Common myeloid progenitor, CD34-positive (primary cell): ENCODE measurements at regions not wholly inside any gene's neighbourhood (a gene's known extent, or its start where the extent isn't known, plus 50 kb on each side); places are given as distances from the start of the nearest gene placed in this dataset.

ENCODE experiments used
- CTCF ChIA-PET: fragments of 350-600 bp; sonication (Branson Sonifier 250); formaldehyde crosslinking; loops from one replicate; lab custom pipeline; 2021; ENCODE audit warnings: antibody characterized with exemption; lab: Charles Lee
- POLR2A ChIA-PET: fragments of 350-600 bp; sonication (Branson Sonifier 250); formaldehyde crosslinking; loops from one replicate; lab custom pipeline; 2021; ENCODE audit warnings: antibody characterized with exemption; lab: Charles Lee
- DNase-seq, 3 donors: peaks; one replicate each; pipeline versions ENCODE4 v3.0.0 to v3.0.0-alpha.2; 2013
- H3K27ac ChIP-seq, 2 experiments: 1 replicate in 1 of 2; 2 replicates in 1 of 2; pipeline ENCODE4 v1.7.0; 2013; ENCODE audit warnings: inconsistent platforms in 2 of 2, low read length in 2 of 2, mild to moderate bottlenecking in 2 of 2, low read depth in 1 of 2, moderate library complexity in 1 of 2; ENCODE audit not compliant: severe bottlenecking in 2 of 2, insufficient read depth in 1 of 2, poor library complexity in 1 of 2
- H3K27me3 ChIP-seq, 5 experiments: replicated peaks in 2 of 5; 1 replicate in 3 of 5; 2 replicates in 2 of 5; pipeline versions ENCODE4 v1.6.1 to v1.7.0; 2013; ENCODE audit warnings: low read length in 4 of 5, mild to moderate bottlenecking in 2 of 5, moderate library complexity in 2 of 5, inconsistent platforms in 1 of 5; ENCODE audit not compliant: insufficient read depth in 5 of 5, control insufficient read depth in 4 of 5
- H3K36me3 ChIP-seq, 4 experiments: 1 replicate in 2 of 4; 2 replicates in 2 of 4; pipeline versions ENCODE4 v1.6.1 to v1.7.0; 2013; ENCODE audit warnings: low read length in 3 of 4, control low read depth in 1 of 4, mild to moderate bottlenecking in 1 of 4; ENCODE audit not compliant: control insufficient read depth in 4 of 4, insufficient read depth in 4 of 4
- H3K4me1 ChIP-seq, 4 experiments: 1 replicate in 3 of 4; 2 replicates in 1 of 4; pipeline versions ENCODE4 v1.6.1 to v1.7.1; 2013; ENCODE audit warnings: low read length in 3 of 4, mild to moderate bottlenecking in 3 of 4, control low read depth in 1 of 4, inconsistent platforms in 1 of 4, moderate library complexity in 1 of 4; ENCODE audit not compliant: control insufficient read depth in 4 of 4, insufficient read depth in 4 of 4; ENCODE audit errors: control extremely low read depth in 1 of 4
- H3K4me3 ChIP-seq, 7 experiments: 1 replicate in 4 of 7; 2 replicates in 3 of 7; pipeline versions ENCODE4 v1.5.1 to v1.7.0; 2013; ENCODE audit warnings: mild to moderate bottlenecking in 7 of 7, low read length in 6 of 7, moderate library complexity in 6 of 7, inconsistent platforms in 2 of 7, low read depth in 2 of 7, control low read depth in 1 of 7; ENCODE audit not compliant: insufficient read depth in 4 of 7, control insufficient read depth in 1 of 7; ENCODE audit errors: extremely low read depth in 1 of 7
- H3K9me3 ChIP-seq, 5 experiments: 1 replicate in 4 of 5; 2 replicates in 1 of 5; pipeline versions ENCODE4 v1.6.1 to v1.7.1; 2013; ENCODE audit warnings: low read length in 4 of 5, mild to moderate bottlenecking in 2 of 5, inconsistent platforms in 1 of 5, low read depth in 1 of 5, moderate library complexity in 1 of 5; ENCODE audit not compliant: control insufficient read depth in 4 of 5, insufficient read depth in 2 of 5; ENCODE audit errors: control extremely low read depth in 1 of 5
- WGBS: methylation state at CpG from one replicate; pipeline ENCODE4 v1.1.5; 2013; ENCODE audit not compliant: insufficient coverage; 5-methylcytosine and 5-hydroxymethylcytosine counted together

DNA sequence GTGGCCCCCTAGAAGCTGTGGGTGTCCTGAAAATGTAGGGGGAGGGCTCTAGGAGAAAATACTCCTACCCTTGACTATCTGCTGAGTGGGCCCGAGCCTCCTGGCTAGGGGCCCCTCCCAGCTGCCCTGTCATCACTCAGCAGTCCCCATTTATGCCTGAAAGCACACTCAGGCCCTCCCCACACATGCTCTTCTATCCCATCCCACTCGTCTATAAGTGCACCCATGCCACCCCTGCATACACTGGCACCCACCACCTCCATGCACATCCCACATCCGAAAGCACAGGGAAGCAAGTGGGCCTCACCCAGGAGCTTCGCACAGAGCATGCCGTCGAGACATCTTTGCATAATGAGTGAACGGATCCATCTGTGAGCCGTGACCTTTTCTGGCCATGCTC lies 80.4 kb upstream of the POU3F1 start:
- H3K4me3 ChIP-seq: no peak overlapping the region
- no peaks in the 10 kb centered on the region for H3K9me3 ChIP-seq
- ChIA-PET POLR2A (no interaction called here), CTCF (no interaction called here)
- H3K36me3 ChIP-seq: no peaks in the 10 kb centered on the region
- 98% methylated on average over 7 of the region's 8 CpGs for WGBS
- H3K27me3 ChIP-seq: peaks cover 0 to 12% (median 9%) of the 10 kb centered on the region in 5 experiments
- no peak overlapping the region for H3K27ac ChIP-seq
- H3K4me1 ChIP-seq: no peaks in the 10 kb centered on the region
- no peak for DNase-seq

DNA sequence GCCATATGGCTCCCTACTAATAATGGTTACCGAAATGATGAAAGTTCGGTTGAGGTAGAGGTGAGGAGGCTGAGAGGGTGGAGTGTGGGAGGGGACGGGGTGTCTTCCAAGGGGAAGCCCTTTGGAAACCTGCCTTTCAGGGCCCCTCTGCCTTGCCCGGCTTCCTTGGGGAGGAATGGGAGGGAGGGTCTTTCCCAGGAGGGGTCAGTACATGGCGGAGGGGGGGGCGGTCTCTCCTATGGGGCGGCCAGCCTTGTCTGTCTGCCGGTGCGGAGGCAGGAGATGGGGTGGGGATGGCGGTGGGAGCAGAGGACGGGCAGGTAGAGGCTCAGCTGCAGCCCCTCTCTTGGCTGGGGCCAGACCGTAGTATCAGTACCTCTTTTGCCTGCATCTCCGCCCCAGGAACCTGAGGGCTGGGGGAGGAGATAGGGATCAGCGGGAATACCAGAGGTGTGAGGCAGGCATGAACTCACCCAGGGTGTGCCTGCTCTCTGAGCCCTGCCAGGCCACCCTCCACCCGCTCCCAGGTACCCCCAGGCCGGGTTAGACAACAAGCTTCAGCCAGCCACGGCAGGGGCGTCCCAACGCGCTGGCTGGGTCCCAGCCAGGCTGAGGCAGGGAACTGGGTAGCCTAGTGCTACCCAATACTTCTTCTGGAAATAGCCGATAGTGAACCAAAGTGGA lies 79.4 kb upstream of the POU3F1 start:
- no peak for DNase-seq
- H3K9me3 ChIP-seq: no peaks in the 10 kb centered on the region
- no peaks in the 10 kb centered on the region for H3K36me3 ChIP-seq
- H3K4me3 ChIP-seq: no peak overlapping the region
- H3K27me3 ChIP-seq: peaks cover 0 to 6% (median 0%) of the 10 kb centered on the region in 5 experiments
- CTCF ChIA-PET: no interaction called here
- POLR2A ChIA-PET: no interaction called here
- H3K27ac ChIP-seq: no peak overlapping the region
- no peaks in the 10 kb centered on the region for H3K4me1 ChIP-seq
- 87% methylated on average over 11 of the region's 21 CpGs for WGBS

DNA sequence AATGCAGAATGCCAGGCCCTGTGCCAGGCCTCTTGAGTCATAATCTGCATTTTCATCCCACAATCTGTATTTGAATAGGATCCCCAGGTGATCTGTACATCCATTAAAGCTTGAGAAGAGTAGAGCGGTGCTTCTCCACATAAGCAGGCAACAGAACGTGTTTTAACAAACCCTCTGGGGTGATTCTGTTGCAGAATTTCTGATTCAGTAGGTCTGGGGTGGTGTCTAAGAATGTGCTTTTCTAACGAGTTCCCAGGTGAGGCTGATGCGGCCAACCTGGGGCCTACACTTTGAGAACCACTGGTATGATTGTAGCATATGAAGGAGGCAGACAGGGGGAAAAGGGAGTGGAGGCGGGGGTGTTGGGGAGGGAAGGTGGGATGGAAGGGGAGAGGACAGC lies 78.4 kb upstream of the POU3F1 start:
- Histone ChIP-seq H3K4me3 (no peak overlapping the region), H3K4me1 (no peaks in the 10 kb centered on the region), H3K9me3 (no peaks in the 10 kb centered on the region), H3K27ac (no peak overlapping the region), H3K36me3 (no peaks in the 10 kb centered on the region), H3K27me3 (peaks cover 0 to 4% (median 0%) of the 10 kb centered on the region in 5 experiments)
- 95% methylated on average over 4 of the region's 5 CpGs for WGBS
- DNase-seq: no peak
- ChIA-PET POLR2A (no interaction called here), CTCF (no interaction called here)

DNA sequence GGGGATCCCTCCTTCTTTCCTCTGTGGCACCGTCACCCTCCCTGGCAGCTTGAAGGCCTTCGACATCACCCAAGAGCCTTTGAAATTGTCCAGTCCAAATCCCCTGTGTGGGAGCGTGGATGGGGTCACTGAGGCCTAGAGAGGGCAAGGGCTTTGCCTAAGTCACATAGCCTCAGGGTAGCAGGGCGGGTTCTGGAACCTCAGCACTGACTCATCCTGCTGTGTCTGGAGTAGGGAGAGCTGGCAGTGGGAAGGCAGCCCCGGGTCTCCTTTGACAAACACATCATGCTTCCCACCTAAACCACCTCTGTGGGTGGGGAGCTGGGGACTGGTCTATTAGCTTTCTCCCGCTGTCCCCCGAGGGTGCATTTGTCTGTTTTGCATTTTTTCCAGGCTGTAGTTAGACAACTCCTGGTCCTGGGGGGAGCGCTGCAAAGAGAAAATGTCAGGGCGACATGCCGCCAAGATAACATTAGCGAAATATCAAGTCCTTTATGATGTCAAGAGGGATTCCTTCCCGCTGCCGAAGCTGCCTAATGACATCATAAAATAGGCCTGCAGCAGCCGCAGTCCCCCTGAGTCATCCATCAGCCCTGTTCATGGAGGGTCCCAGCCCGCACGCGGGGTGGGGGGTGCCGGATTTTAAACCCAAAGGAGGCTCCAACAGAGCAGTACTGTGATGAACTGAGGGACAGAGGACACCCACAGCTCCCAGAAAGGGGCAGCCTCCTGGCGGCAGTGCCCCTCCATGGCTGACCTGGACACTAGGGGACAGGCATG lies 77.0 kb upstream of the POU3F1 start:
- no peak for DNase-seq
- ChIA-PET CTCF (no interaction called here), POLR2A (interaction anchor here (0.6 kb wide), 1 partner anchor 785 kb away, joined by 4 read pairs; no protein-coding TSS in a partner anchor)
- WGBS: 93% methylated on average over 11 of the region's 19 CpGs
- Histone ChIP-seq H3K36me3 (no peaks in the 10 kb centered on the region), H3K27me3 (peaks cover 0 to 4% (median 0%) of the 10 kb centered on the region in 5 experiments), H3K27ac (no peak overlapping the region), H3K4me3 (no peak overlapping the region), H3K9me3 (no peaks in the 10 kb centered on the region), H3K4me1 (no peaks in the 10 kb centered on the region)

DNA sequence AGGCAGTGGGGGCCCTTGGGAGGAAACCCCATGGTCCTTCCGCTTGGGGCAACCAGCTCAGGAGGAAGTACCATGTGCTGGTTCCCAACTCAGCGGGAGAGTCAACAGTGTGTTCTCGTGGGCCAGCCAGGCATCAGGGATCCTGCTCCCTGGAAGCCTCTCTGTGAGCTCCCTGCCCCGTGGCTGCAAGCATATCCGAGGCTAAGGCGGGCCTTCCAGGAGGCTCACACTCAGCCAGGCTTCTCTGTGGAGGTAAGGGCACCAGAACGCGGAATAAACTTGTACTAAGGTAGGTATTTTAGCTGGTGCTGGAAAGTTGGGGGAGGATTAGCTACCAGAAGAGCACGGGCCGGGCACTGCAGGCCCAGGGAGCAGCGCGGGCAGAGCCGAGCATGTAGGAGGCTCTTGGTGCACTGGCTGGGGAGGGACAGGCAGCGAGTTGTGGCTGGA lies 74.7 kb upstream of the POU3F1 start:
- Histone ChIP-seq H3K9me3 (no peaks in the 10 kb centered on the region), H3K4me3 (no peak overlapping the region), H3K4me1 (no peaks in the 10 kb centered on the region), H3K27me3 (peaks cover 0 to 2% (median 0%) of the 10 kb centered on the region in 5 experiments), H3K27ac (no peak overlapping the region), H3K36me3 (no peaks in the 10 kb centered on the region)
- DNase-seq: no peak
- ChIA-PET CTCF (no interaction called here), POLR2A (no interaction called here)
- 91% methylated on average over 14 of the region's 14 CpGs for WGBS

DNA sequence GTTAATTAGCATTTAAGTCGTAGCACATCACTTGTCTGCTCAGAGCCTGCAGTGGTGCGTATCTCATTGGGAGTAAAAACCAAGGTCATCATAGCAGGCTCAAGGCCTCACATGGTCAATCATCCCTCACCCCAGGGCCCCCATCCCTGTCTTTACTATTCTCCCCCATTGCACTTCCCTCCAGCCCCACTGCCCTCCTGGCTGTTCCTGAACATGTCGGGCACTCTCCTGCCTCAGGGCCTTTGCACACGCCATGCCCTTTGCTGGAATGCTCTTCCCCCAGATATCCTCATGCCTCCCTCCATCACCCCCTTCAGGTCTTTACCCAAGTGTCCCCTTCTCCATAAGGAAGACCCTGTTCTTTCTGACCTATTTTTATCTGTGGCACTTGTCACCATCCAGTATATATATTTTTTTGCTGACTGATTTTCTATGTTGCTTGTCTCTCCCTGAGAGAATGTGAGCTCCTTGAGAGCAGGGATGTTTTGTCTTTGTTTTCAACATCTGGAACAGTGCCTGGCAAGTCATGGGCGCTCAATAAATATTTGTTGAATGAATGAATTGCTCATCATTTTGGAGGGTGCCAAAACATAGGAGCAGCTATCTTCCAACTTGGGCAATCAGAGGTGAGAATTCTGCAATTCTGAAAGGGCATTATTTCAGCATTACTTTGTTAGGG lies 74.1 kb upstream of the POU3F1 start:
- WGBS: 100% methylated on average over 5 of the region's 5 CpGs
- no peak overlapping the region for H3K4me3 ChIP-seq
- CTCF ChIA-PET: no interaction called here
- H3K9me3 ChIP-seq: no peaks in the 10 kb centered on the region
- H3K27me3 ChIP-seq: peaks cover 0 to 2% (median 0%) of the 10 kb centered on the region in 5 experiments
- POLR2A ChIA-PET: no interaction called here
- DNase-seq: no peak
- no peaks in the 10 kb centered on the region for H3K36me3 ChIP-seq
- H3K27ac ChIP-seq: no peak overlapping the region
- peaks cover 0 to 1% (median 0%) of the 10 kb centered on the region in 4 experiments for H3K4me1 ChIP-seq
